Peyer's patch (tissue), 4 donors: ENCODE measurements at regions not wholly inside any gene's neighbourhood (a gene's known extent, or its start where the extent isn't known, plus 50 kb on each side); places are given as distances from the start of the nearest gene placed in this dataset.
"Not testable (repeated sequence)": the region's sequence is repeated elsewhere in the genome, so short reads cannot be mapped to it uniquely, and the experiment has no call there.

Experiments
- DNase-seq, 3 donors: peaks; one replicate each; pipeline ENCODE4 v3.0.0-alpha.2; 2017 to 2019
- H3K27ac ChIP-seq, 4 donors: fragments of 200-600 bp; sonication (generic); one replicate each; pipeline ENCODE4 v1.5.1; 2016 to 2019
- H3K27me3 ChIP-seq, 2 donors: fragments of 200-600 bp; sonication (generic); one replicate each; pipeline ENCODE4 v1.5.1; 2019
- H3K36me3 ChIP-seq, 3 donors: fragments of 200-600 bp; sonication (generic); one replicate each; pipeline ENCODE4 v1.5.1; 2016 to 2019
- H3K4me1 ChIP-seq, 4 donors: fragments of 200-600 bp; sonication (generic); one replicate each; pipeline ENCODE4 v1.5.1; 2016 to 2019
- H3K4me3 ChIP-seq, 4 donors: fragments of 200-600 bp; sonication (generic); 1 replicate in 3 of 4; 2 replicates in 1 of 4; pipeline ENCODE4 v1.5.1; 2016 to 2019; ENCODE audit warnings: mild to moderate bottlenecking in 1 of 4
- H3K9me3 ChIP-seq, 4 donors: fragments of 200-600 bp; sonication (generic); one replicate each; pipeline ENCODE4 v1.5.1; 2016 to 2019; ENCODE audit warnings: mild to moderate bottlenecking in 1 of 4
- POLR2A ChIP-seq, 2 donors: fragments of 450-650 bp; IDR thresholded peaks; one replicate each; pipeline ENCODE4 v1.5.1; 2017; ENCODE audit warnings: antibody characterized with exemption in 2 of 2, mild to moderate bottlenecking in 2 of 2, moderate library complexity in 2 of 2
- TF ChIP-seq, protein P1 (sequence below), 6 experiments: fragments of 450-650 bp in 4 of 6; fragments of 200-600 bp in 2 of 6; sonication (generic) in 1 of 6; IDR thresholded peaks; one replicate each; pipeline ENCODE4 v1.5.1; 2017 to 2019; ENCODE audit warnings: antibody characterized with exemption in 6 of 6, mild to moderate bottlenecking in 3 of 6, moderate library complexity in 1 of 6

DNA sequence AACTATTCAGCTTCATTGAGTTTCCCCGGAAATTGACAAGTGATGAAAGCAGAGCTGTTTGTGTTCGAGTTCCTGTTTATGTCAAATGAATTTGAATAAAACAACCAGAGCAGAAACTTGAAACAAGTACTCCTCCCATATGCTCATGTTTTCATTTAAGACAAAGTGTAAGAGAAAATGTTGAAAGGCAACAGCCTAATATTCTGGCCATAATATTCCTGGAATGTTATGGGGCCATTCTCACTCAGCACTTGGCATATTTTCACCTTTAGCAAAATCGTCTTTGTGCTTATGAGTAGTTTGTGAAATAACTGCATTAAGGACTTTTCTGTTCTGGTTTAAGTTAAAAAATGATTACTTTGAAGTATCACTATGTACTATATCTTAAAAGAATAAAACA lies 276.0 kb upstream of the FAT1 start:
- Histone ChIP-seq H3K4me3 (no peak overlapping the region), H3K9me3 (no peaks in the 10 kb centered on the region), H3K4me1 (no peaks in the 10 kb centered on the region), H3K27ac (no peak overlapping the region), H3K36me3 (no peaks in the 10 kb centered on the region), H3K27me3 (no peaks in the 10 kb centered on the region)
- no peak for TF ChIP-seq POLR2A (IDR thresholded peaks at IDR 0.05)
- TF ChIP-seq, protein P1, sequence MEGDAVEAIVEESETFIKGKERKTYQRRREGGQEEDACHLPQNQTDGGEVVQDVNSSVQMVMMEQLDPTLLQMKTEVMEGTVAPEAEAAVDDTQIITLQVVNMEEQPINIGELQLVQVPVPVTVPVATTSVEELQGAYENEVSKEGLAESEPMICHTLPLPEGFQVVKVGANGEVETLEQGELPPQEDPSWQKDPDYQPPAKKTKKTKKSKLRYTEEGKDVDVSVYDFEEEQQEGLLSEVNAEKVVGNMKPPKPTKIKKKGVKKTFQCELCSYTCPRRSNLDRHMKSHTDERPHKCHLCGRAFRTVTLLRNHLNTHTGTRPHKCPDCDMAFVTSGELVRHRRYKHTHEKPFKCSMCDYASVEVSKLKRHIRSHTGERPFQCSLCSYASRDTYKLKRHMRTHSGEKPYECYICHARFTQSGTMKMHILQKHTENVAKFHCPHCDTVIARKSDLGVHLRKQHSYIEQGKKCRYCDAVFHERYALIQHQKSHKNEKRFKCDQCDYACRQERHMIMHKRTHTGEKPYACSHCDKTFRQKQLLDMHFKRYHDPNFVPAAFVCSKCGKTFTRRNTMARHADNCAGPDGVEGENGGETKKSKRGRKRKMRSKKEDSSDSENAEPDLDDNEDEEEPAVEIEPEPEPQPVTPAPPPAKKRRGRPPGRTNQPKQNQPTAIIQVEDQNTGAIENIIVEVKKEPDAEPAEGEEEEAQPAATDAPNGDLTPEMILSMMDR (IDR thresholded peaks at IDR 0.05), result no peak
- DNase-seq, result no peak

DNA sequence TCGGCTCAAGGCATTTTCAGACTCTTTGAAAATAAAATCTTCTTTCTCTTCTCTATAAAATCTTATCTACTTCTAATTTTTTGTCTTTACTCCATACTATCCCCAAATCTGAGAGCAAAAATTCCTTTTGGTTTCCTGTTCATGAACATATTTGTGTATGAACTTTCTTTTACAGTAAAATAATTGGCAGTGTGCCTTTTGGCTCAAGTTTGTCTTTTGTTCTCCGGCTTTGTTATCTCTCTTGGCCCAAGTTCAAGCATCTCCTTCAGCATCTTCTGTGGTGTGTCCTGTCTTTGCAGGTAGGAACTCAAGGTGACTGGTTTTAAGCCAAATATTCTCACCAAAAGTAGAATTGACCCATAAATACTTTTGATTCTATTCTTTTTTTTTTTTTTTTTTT lies 276.6 kb upstream of the FAT1 start:
- Histone ChIP-seq H3K9me3 (no peaks in the 10 kb centered on the region), H3K36me3 (no peaks in the 10 kb centered on the region), H3K4me1 (no peaks in the 10 kb centered on the region), H3K27ac (no peak overlapping the region), H3K4me3 (no peak overlapping the region), H3K27me3 (no peaks in the 10 kb centered on the region)
- no peak for DNase-seq
- TF ChIP-seq POLR2A (IDR thresholded peaks at IDR 0.05), result no peak
- TF ChIP-seq, protein P1 (IDR thresholded peaks at IDR 0.05), result no peak

DNA sequence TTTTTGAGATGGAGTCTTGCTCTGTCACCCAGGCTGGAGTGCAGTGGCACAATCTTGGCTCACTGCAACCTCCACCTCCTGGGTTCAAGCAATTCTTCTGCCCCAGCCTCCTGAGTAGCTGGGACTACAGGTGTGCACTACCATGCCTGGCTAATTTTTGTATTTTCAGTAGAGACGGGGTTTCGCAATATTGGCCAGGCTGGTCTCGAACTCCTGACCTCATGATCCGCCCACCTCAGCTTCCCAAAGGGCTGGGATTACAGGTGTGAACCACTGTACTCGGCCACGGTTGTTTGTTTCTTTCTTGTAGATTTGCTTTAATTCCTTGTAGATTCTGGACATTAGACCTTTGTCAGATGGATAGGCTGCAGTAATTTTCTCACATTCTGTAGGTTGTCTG lies 278.5 kb upstream of the FAT1 start:
- not testable (repeated sequence) for H3K4me3 ChIP-seq, H3K9me3 ChIP-seq, H3K4me1 ChIP-seq, H3K27ac ChIP-seq, H3K36me3 ChIP-seq, H3K27me3 ChIP-seq, DNase-seq

DNA sequence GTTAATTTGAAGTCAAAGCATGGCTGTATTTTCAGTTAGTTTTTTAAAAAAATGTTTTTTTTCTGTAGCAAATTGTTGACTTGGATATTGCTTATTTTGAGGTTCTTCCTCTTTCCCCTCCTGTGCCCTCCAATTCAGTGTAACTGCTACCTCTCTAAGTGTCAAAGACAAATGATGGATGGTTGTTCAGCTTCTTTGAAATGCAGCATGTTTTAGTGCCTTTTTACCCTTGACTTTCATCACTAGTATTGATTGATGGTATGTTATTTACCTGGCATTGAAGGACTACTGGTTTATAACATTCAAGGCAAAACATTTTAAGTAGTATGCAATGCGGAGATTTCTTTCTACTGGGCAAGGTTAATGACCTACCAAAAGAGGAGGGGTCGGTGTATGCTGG lies 281.0 kb upstream of the FAT1 start:
- TF ChIP-seq POLR2A (IDR thresholded peaks at IDR 0.05), result no peak
- TF ChIP-seq, protein P1 (IDR thresholded peaks at IDR 0.05), result no peak
- Histone ChIP-seq H3K9me3 (no peaks in the 10 kb centered on the region), H3K27me3 (no peaks in the 10 kb centered on the region), H3K4me1 (no peaks in the 10 kb centered on the region), H3K4me3 (no peak overlapping the region), H3K27ac (no peak overlapping the region), H3K36me3 (no peaks in the 10 kb centered on the region)
- no peak for DNase-seq

DNA sequence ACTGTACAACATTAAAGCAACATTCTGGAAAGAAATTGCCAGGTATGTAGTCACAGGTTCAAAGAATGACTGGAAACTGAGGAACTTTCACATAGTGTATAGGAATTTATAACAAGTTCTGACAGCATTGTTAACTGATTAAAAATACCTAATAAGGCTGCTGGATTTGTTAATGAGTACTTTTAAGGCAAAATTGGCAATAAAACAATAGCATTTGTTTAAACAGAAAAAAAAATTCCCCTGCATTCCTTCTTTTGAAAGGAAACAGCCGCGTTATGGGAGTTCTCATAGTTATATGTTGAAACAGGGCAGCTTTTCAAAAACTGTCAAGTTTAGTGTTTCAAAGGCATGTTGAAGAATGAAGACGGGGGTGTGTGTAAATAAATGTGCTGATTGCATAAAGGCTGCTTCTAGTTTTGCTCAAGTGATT lies 282.5 kb upstream of the FAT1 start:
- TF ChIP-seq POLR2A (IDR thresholded peaks at IDR 0.05), result no peak
- TF ChIP-seq, protein P1 (IDR thresholded peaks at IDR 0.05), result no peak
- DNase-seq, result no peak
- H3K4me3 ChIP-seq, result no peak overlapping the region
- H3K27me3 ChIP-seq, result no peaks in the 10 kb centered on the region
- no peaks in the 10 kb centered on the region for H3K4me1 ChIP-seq
- H3K9me3 ChIP-seq, result no peaks in the 10 kb centered on the region
- no peaks in the 10 kb centered on the region for H3K36me3 ChIP-seq
- no peak overlapping the region for H3K27ac ChIP-seq

DNA sequence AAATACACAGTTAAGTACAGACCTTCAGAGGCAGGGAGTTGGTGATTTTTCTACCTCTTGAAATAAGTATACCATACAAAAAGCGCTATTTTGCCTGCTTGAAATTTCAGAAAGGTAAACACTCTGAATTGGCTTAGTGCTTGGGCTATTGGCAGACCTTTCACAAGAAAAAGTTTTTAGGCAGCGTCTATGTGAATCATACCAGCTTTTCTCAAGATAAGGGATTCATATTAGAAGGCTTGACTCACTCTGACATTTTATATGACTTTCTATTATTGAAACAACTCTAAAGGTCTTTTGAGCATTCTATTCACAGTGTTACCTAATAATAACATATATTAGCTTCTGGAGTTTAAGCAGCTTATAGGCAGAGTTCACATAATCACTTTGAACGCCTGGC lies 286.4 kb upstream of the FAT1 start:
- no peaks in the 10 kb centered on the region for H3K9me3 ChIP-seq
- H3K27ac ChIP-seq, result no peak overlapping the region
- H3K36me3 ChIP-seq, result no peaks in the 10 kb centered on the region
- no peak overlapping the region for H3K4me3 ChIP-seq
- TF ChIP-seq, protein P1 (IDR thresholded peaks at IDR 0.05), result no peak
- no peak for TF ChIP-seq POLR2A (IDR thresholded peaks at IDR 0.05)
- no peaks in the 10 kb centered on the region for H3K4me1 ChIP-seq
- no peaks in the 10 kb centered on the region for H3K27me3 ChIP-seq
- DNase-seq, result no peak
